Natural killer cell (primary cell): ENCODE measurements at regions not wholly inside any gene's neighbourhood (a gene's known extent, or its start where the extent isn't known, plus 50 kb on each side); places are given as distances from the start of the nearest gene placed in this dataset.

Experiments used
- ATAC-seq, 3 donors: fragments of 150-1000 bp in 2 of 3; fragments of 200-7000 bp in 1 of 3; cut with Tn5 transposase; 1 replicate in 1 of 3; 2 replicates in 2 of 3; pipeline ENCODE4 v1.10.0; 2021; ENCODE audit warnings: mild to moderate bottlenecking in 2 of 3, moderate library complexity in 2 of 3
- DNase-seq, 2 donors: peaks; one replicate each; pipeline versions ENCODE4 v3.0.0 to v3.0.0-alpha.2; 2013 to 2021; ENCODE audit warnings: mixed read lengths in 1 of 2
- H3K27ac ChIP-seq: one replicate; pipeline ENCODE4 v1.5.1; 2013; ENCODE audit warnings: mild to moderate bottlenecking, low read length
- H3K27me3 ChIP-seq: one replicate; pipeline ENCODE4 v1.6.1; 2013; ENCODE audit warnings: low read length; ENCODE audit not compliant: control insufficient read depth, insufficient read depth
- H3K36me3 ChIP-seq: one replicate; pipeline ENCODE4 v1.6.1; 2013; ENCODE audit warnings: low read length; ENCODE audit not compliant: control insufficient read depth, insufficient read depth
- H3K4me1 ChIP-seq: one replicate; pipeline ENCODE4 v1.6.1; 2013; ENCODE audit warnings: low read length; ENCODE audit not compliant: control insufficient read depth, insufficient read depth
- H3K4me3 ChIP-seq: one replicate; pipeline ENCODE4 v1.5.1; 2013; ENCODE audit warnings: low read length
- H3K9me3 ChIP-seq: one replicate; pipeline ENCODE4 v1.6.1; 2013; ENCODE audit warnings: low read length; ENCODE audit not compliant: control insufficient read depth, insufficient read depth
- H3K27ac Mint-ChIP-seq, 2 donors: one replicate each; pipeline ENCODE4 v1.8.0; 2022; ENCODE audit warnings: mild to moderate bottlenecking in 2 of 2, mixed read lengths in 2 of 2, moderate library complexity in 1 of 2
- H3K27me3 Mint-ChIP-seq, 2 donors: one replicate each; pipeline ENCODE4 v1.8.0; 2022; ENCODE audit warnings: low read depth in 2 of 2, mixed read lengths in 2 of 2
- H3K36me3 Mint-ChIP-seq: one replicate; pipeline ENCODE4 v1.8.0; 2022; ENCODE audit warnings: mixed read lengths
- H3K4me1 Mint-ChIP-seq, 2 donors: one replicate each; pipeline ENCODE4 v1.8.0; 2022; ENCODE audit warnings: mixed read lengths in 2 of 2
- H3K4me3 Mint-ChIP-seq: one replicate; pipeline ENCODE4 v1.8.0; 2022; ENCODE audit warnings: mild to moderate bottlenecking, moderate library complexity, mixed read lengths
- H3K9me3 Mint-ChIP-seq, 2 donors: one replicate each; pipeline ENCODE4 v1.8.0; 2022; ENCODE audit warnings: mixed read lengths in 2 of 2
- WGBS: methylation state at CpG from one replicate; pipeline ENCODE4 v1.1.7; 2013; ENCODE audit warnings: missing lambda C conversion rate; ENCODE audit not compliant: insufficient coverage; 5-methylcytosine and 5-hydroxymethylcytosine counted together
- intact Hi-C: fragments of 100-400 bp; cut with micrococcal nuclease; formaldehyde crosslinking; loops from one replicate; pipeline ENCODE4 v1.14.2; 2022
- TF ChIP-seq, protein P1 (sequence below): fragments of 200-600 bp; IDR thresholded peaks from one replicate; pipeline ENCODE4 v1.8.0; 2022; ENCODE audit warnings: antibody characterized with exemption

- intact Hi-C loops, result no loop called here
Measured at GRCh38 chr10:128556182-128557110, 430.2 kb upstream of the MKI67 start.

DNA sequence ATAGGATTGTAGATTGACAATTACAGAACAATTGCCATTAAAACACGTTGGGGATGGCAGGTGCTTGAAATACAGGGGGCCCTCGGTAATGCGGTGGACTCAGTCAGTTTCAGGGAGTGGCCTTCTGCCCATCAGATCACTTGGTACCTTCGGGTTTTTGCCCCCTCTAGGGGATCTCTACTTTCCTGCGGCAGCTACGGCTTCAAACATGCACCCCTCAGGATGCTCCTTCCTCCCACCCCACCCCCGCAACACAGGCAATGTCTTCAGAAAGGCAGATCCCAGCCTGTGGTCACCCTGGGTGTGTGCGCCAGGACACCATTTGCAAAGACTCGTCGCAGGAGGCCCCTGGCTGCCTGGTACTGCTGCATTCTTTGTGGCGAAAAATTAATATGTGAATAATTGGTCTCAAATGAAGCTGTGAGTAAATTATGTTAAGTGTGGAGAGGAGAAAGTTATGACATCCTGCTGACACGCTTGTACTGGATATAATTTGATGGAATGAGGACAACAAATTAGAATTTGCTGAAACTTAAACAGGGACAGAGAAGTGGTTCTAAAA, 431.0 kb upstream of the MKI67 start:
- 79% methylated on average over 12 of the region's 12 CpGs for WGBS
- H3K4me1 ChIP-seq, result no peaks in the 10 kb centered on the region
- H3K36me3 ChIP-seq, result no peaks in the 10 kb centered on the region
- ATAC-seq (no peak), DNase-seq (no peak)
- Mint-ChIP-seq H3K27me3 (peaks cover 7 to 8% of the 10 kb centered on the region in 2 donors), H3K36me3 (no peaks in the 10 kb centered on the region), H3K4me1 (no peaks in the 10 kb centered on the region), H3K9me3 (no peaks in the 10 kb centered on the region), H3K27ac (no peak overlapping the region), H3K4me3 (no peak overlapping the region)
- no peak overlapping the region for H3K27ac ChIP-seq
- no peaks in the 10 kb centered on the region for H3K27me3 ChIP-seq
- intact Hi-C loops, result no loop called here
- H3K4me3 ChIP-seq, result no peak overlapping the region
- TF ChIP-seq, protein P1, sequence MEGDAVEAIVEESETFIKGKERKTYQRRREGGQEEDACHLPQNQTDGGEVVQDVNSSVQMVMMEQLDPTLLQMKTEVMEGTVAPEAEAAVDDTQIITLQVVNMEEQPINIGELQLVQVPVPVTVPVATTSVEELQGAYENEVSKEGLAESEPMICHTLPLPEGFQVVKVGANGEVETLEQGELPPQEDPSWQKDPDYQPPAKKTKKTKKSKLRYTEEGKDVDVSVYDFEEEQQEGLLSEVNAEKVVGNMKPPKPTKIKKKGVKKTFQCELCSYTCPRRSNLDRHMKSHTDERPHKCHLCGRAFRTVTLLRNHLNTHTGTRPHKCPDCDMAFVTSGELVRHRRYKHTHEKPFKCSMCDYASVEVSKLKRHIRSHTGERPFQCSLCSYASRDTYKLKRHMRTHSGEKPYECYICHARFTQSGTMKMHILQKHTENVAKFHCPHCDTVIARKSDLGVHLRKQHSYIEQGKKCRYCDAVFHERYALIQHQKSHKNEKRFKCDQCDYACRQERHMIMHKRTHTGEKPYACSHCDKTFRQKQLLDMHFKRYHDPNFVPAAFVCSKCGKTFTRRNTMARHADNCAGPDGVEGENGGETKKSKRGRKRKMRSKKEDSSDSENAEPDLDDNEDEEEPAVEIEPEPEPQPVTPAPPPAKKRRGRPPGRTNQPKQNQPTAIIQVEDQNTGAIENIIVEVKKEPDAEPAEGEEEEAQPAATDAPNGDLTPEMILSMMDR, result no peak
- no peaks in the 10 kb centered on the region for H3K9me3 ChIP-seq

More at GRCh38 chr10:128556182-128557110, 430.2 kb upstream of the MKI67 start:
- Mint-ChIP-seq H3K27ac (no peak overlapping the region), H3K27me3 (peaks cover 7 to 8% of the 10 kb centered on the region in 2 donors), H3K36me3 (no peaks in the 10 kb centered on the region), H3K4me3 (no peak overlapping the region), H3K9me3 (no peaks in the 10 kb centered on the region), H3K4me1 (no peaks in the 10 kb centered on the region)
- H3K27ac ChIP-seq, result no peak overlapping the region
- no peaks in the 10 kb centered on the region for H3K36me3 ChIP-seq
- no peaks in the 10 kb centered on the region for H3K9me3 ChIP-seq
- no peaks in the 10 kb centered on the region for H3K4me1 ChIP-seq
- no peak overlapping the region for H3K4me3 ChIP-seq
- no peaks in the 10 kb centered on the region for H3K27me3 ChIP-seq
- TF ChIP-seq, protein P1, result no peak
- WGBS, result 81% methylated on average over 14 of the region's 15 CpGs
- DNase-seq (no peak), ATAC-seq (no peak)

DNA sequence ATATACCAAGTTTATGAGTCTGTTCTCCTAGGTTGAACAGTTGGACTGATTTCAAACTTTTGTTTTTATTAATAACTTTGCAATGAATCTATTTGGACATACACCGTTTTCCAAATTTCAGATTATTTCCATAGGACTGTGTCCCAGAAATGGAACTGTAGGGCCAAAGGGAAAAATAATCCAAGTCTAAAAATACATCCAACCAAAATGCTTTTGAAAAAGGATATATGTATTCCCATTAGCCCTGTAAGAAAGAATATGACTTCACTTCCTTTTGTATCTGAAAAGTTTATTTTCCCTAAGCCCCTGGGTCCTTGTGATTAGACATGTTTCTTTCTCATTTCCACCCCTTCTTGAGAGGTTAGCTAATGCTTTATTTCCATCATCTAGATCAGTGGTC, 434.2 kb upstream of the MKI67 start:
- intact Hi-C loops, result no loop called here
- peaks cover 0 to 4% of the 10 kb centered on the region in 2 donors for H3K27me3 Mint-ChIP-seq
- 60% methylated on average over 1 of the region's 1 CpG for WGBS

More for the DNA sequence above, 434.2 kb upstream of the MKI67 start:
- H3K4me3 Mint-ChIP-seq, result no peak overlapping the region
- Histone ChIP-seq H3K27ac (no peak overlapping the region), H3K9me3 (no peaks in the 10 kb centered on the region), H3K27me3 (no peaks in the 10 kb centered on the region), H3K4me1 (no peaks in the 10 kb centered on the region), H3K4me3 (no peak overlapping the region), H3K36me3 (no peaks in the 10 kb centered on the region)
- ATAC-seq (no peak), DNase-seq (no peak)
- TF ChIP-seq, protein P1, result no peak
- H3K27ac Mint-ChIP-seq, result no peak overlapping the region
- no peaks in the 10 kb centered on the region for H3K36me3 Mint-ChIP-seq
- no peaks in the 10 kb centered on the region for H3K9me3 Mint-ChIP-seq
- H3K4me1 Mint-ChIP-seq, result no peaks in the 10 kb centered on the region
